ENCODE measurements at regions not wholly inside any gene's neighbourhood (a gene's known extent, or its start where the extent isn't known, plus 50 kb on each side); places are given as distances from the start of the nearest gene placed in this dataset.

- no peaks in the 10 kb centered on the region for H3K36me3 Mint-ChIP-seq (ENCODE audit: low read depth)
- H3K4me3 Mint-ChIP-seq: no peak overlapping the region
- no peaks in the 10 kb centered on the region for H3K9me3 Mint-ChIP-seq
- POLR2A ChIA-PET: no interaction called here
- DNase-seq (no peak), ATAC-seq (ENCODE audit: low read depth) (no peak)
- H3K27ac Mint-ChIP-seq: no peak overlapping the region
- TF ChIP-seq, protein P1, sequence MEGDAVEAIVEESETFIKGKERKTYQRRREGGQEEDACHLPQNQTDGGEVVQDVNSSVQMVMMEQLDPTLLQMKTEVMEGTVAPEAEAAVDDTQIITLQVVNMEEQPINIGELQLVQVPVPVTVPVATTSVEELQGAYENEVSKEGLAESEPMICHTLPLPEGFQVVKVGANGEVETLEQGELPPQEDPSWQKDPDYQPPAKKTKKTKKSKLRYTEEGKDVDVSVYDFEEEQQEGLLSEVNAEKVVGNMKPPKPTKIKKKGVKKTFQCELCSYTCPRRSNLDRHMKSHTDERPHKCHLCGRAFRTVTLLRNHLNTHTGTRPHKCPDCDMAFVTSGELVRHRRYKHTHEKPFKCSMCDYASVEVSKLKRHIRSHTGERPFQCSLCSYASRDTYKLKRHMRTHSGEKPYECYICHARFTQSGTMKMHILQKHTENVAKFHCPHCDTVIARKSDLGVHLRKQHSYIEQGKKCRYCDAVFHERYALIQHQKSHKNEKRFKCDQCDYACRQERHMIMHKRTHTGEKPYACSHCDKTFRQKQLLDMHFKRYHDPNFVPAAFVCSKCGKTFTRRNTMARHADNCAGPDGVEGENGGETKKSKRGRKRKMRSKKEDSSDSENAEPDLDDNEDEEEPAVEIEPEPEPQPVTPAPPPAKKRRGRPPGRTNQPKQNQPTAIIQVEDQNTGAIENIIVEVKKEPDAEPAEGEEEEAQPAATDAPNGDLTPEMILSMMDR (IDR thresholded peaks at IDR 0.05): no peak
- CTCF ChIA-PET: no interaction called here
- peaks cover 3% of the 10 kb centered on the region for H3K4me1 Mint-ChIP-seq
- no peaks in the 10 kb centered on the region for H3K27me3 Mint-ChIP-seq
- intact Hi-C loops (cut with micrococcal nuclease): loop anchor here (1.0 kb wide), 1 partner anchor 72 kb away; no protein-coding TSS in a partner anchor
Measured at GRCh38 chr1:229993894-229994293, 73.1 kb upstream of the GALNT2 start.

DNA sequence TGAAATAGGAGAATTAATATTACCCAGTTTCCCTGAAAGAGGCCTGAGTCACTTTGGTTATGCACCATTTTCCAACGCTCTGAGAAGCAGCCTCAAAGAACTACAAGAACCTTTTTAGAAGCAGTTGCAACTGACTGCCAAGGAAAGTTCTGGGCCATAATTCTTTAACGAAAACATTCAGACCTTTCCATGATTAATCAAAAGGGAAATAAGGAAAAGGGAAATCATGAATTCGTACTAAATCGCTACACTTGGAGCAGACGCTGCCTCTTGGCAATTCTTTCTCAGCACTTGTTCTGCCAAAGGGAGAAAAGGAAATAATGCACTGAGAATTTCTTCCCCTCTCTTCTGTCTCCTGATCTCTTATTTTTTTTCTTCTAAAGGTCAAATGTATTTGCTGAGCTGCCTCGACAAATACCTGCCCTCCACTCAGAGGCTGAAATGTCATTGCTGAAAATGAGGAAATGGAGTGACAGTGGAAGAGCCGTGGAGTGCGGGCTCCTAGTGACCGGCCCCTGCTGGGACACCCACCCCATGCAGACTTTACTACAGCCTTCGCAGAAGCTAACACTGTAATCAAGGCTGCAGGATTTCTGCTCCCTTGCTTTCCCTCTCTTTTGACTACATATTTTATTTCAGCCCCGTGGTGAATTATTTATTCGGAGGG is 67.9 kb upstream of the GALNT2 start:
- Mint-ChIP-seq H3K9me3 (no peaks in the 10 kb centered on the region), H3K27me3 (peaks cover 4% of the 10 kb centered on the region), H3K4me3 (no peak overlapping the region), H3K36me3 (ENCODE audit: low read depth) (no peaks in the 10 kb centered on the region), H3K27ac (no peak overlapping the region), H3K4me1 (no peaks in the 10 kb centered on the region)
- intact Hi-C loops (cut with micrococcal nuclease): no loop called here
- no peak for ATAC-seq (ENCODE audit: low read depth)
- DNase-seq: no peak
- ChIA-PET POLR2A (no interaction called here), CTCF (no interaction called here)
- TF ChIP-seq, protein P1 (IDR thresholded peaks at IDR 0.05): no peak

- H3K27me3 Mint-ChIP-seq: peaks cover 4% of the 10 kb centered on the region
- H3K4me1 Mint-ChIP-seq: no peaks in the 10 kb centered on the region
- TF ChIP-seq, protein P1 (IDR thresholded peaks at IDR 0.05): no peak
- no peaks in the 10 kb centered on the region for H3K36me3 Mint-ChIP-seq (ENCODE audit: low read depth)
- POLR2A ChIA-PET: no interaction called here
- no peaks in the 10 kb centered on the region for H3K9me3 Mint-ChIP-seq
- ATAC-seq (ENCODE audit: low read depth): no peak
- intact Hi-C loops (cut with micrococcal nuclease): no loop called here
- H3K4me3 Mint-ChIP-seq: no peak overlapping the region
- DNase-seq: no peak
- CTCF ChIA-PET: no interaction called here
- no peak overlapping the region for H3K27ac Mint-ChIP-seq
Measured at GRCh38 chr1:230000493-230001184, 66.4 kb upstream of the GALNT2 start.

GRCh38 chr1:230002164-230002803 is 64.8 kb upstream of the GALNT2 start:
- TF ChIP-seq, protein P1 (IDR thresholded peaks at IDR 0.05): no peak
- DNase-seq (no peak), ATAC-seq (ENCODE audit: low read depth) (no peak)
- POLR2A ChIA-PET: no interaction called here
- Mint-ChIP-seq H3K9me3 (no peaks in the 10 kb centered on the region), H3K27me3 (peaks cover 12% of the 10 kb centered on the region), H3K4me3 (no peak overlapping the region), H3K27ac (no peak overlapping the region), H3K4me1 (no peaks in the 10 kb centered on the region), H3K36me3 (ENCODE audit: low read depth) (no peaks in the 10 kb centered on the region)
- intact Hi-C loops (cut with micrococcal nuclease): no loop called here
- CTCF ChIA-PET: no interaction called here

DNA sequence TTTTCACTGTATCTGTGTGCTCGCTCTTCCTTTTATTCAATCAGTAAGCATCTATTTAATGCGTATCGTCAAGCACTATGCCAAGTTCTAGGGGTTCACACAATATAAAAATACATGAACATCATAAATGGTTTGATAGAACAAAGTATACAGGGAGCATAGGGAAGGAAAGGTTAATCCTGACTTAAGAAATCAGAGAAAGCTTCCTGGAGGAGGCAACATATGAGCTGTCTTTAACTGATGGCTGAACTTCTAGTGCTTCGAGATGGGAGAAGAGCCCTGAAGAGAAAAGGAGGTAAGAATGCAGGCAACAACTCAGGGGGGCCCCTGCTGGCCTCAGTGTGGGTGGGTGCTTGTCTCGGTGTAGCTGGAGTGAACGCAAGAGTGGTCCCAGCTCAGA is 63.6 kb upstream of the GALNT2 start:
- CTCF ChIA-PET: no interaction called here

More for the DNA sequence above, 63.6 kb upstream of the GALNT2 start:
- POLR2A ChIA-PET: no interaction called here
- DNase-seq (no peak), ATAC-seq (ENCODE audit: low read depth) (no peak)
- Mint-ChIP-seq H3K27ac (no peak overlapping the region), H3K27me3 (peaks cover 15% of the 10 kb centered on the region), H3K36me3 (ENCODE audit: low read depth) (no peaks in the 10 kb centered on the region), H3K4me3 (no peak overlapping the region), H3K4me1 (no peaks in the 10 kb centered on the region), H3K9me3 (no peaks in the 10 kb centered on the region)
- intact Hi-C loops (cut with micrococcal nuclease): no loop called here
- TF ChIP-seq, protein P1 (IDR thresholded peaks at IDR 0.05): no peak

Data from activated B cell treated with CpG ODN at 0.5 μM for 24 hours (primary cell).